ENCODE measurements at regions not wholly inside any gene's neighbourhood (a gene's known extent, or its start where the extent isn't known, plus 50 kb on each side); places are given as distances from the start of the nearest gene placed in this dataset.

DNA sequence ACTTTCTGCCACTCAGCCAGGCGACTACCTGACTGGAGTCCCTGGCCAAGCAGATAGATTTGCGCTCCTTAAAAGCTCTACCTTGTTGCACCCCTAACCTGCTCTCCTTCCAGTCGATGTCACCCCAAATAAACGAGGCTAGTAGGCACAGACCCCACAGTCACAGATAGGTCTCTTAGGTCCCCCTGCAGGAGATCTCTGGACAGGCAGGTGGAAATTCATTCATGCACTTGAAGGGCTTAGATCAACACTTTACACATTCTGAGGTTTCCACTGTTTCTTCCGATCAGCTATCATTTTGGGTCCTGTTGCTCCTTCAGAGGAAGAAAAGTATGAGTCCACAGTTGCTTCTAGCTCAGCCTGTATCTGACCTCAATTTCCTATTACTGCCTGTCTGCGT is 272.6 kb upstream of the FMN2 start:
- CTCF ChIA-PET: interaction anchor here (0.5 to 2.1 kb wide), 7 partner anchors 8 to 866 kb away, joined by 3 to 11 read pairs (median 3); no protein-coding TSS in a partner anchor
- H3K4me3 Mint-ChIP-seq: no peak overlapping the region
- DNase-seq (ENCODE audit: low spot score): peak; percentile 38
- H3K4me1 Mint-ChIP-seq: peaks cover 36% of the 10 kb centered on the region
- no peaks in the 10 kb centered on the region for H3K36me3 Mint-ChIP-seq
- no peak overlapping the region for H3K27ac Mint-ChIP-seq
- no peaks in the 10 kb centered on the region for H3K27me3 Mint-ChIP-seq (ENCODE audit: low read depth)
- no peaks in the 10 kb centered on the region for H3K9me3 Mint-ChIP-seq
- peak; percentile 32 for ATAC-seq
- POLR2A ChIA-PET: no interaction called here
- TF ChIP-seq, protein P1, sequence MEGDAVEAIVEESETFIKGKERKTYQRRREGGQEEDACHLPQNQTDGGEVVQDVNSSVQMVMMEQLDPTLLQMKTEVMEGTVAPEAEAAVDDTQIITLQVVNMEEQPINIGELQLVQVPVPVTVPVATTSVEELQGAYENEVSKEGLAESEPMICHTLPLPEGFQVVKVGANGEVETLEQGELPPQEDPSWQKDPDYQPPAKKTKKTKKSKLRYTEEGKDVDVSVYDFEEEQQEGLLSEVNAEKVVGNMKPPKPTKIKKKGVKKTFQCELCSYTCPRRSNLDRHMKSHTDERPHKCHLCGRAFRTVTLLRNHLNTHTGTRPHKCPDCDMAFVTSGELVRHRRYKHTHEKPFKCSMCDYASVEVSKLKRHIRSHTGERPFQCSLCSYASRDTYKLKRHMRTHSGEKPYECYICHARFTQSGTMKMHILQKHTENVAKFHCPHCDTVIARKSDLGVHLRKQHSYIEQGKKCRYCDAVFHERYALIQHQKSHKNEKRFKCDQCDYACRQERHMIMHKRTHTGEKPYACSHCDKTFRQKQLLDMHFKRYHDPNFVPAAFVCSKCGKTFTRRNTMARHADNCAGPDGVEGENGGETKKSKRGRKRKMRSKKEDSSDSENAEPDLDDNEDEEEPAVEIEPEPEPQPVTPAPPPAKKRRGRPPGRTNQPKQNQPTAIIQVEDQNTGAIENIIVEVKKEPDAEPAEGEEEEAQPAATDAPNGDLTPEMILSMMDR (IDR thresholded peaks at IDR 0.05): peak; percentile 53; the same call in 1 of the 2 replicates
- no peak for TF ChIP-seq NFATC4 (CRISPR knock-in tag; IDR thresholded peaks at IDR 0.05)

DNA sequence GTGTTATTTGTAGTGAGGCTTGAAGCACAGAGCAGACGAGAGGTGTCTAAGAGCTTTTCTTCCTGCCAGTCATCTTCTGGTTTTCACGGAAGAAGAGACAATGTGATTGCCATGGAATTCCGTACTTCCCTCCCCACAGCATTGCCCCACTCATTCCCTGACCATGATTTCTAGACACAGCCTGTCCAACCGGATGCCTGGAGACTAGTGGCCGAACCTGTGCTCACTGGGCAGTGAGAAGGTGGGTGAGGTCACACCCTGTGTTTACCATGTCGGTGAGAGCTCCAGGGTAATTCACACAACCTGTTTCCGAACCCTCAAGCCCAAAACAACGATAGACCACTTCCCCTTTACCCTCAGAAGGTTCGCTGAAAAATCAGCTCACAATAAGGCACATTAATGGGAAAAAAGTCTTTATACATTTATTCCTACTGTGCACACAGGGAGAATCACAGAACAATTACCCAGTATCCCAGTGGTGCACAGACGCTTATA is 271.9 kb upstream of the FMN2 start:
- CTCF ChIA-PET: interaction anchor here (0.5 to 2.1 kb wide), 3 partner anchors 9 to 866 kb away, joined by 3 to 11 read pairs (median 6); no protein-coding TSS in a partner anchor

More for the DNA sequence above, 271.9 kb upstream of the FMN2 start:
- POLR2A ChIA-PET: no interaction called here
- H3K4me3 Mint-ChIP-seq: no peak overlapping the region
- peaks cover 29% of the 10 kb centered on the region for H3K4me1 Mint-ChIP-seq
- no peaks in the 10 kb centered on the region for H3K36me3 Mint-ChIP-seq
- DNase-seq (ENCODE audit: low spot score) (no peak), ATAC-seq (no peak)
- no peaks in the 10 kb centered on the region for H3K9me3 Mint-ChIP-seq
- TF ChIP-seq, protein P2, sequence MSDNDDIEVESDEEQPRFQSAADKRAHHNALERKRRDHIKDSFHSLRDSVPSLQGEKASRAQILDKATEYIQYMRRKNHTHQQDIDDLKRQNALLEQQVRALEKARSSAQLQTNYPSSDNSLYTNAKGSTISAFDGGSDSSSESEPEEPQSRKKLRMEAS (CRISPR knock-in tag; IDR thresholded peaks at IDR 0.05): no peak
- TF ChIP-seq MYBL2 (CRISPR knock-in tag; IDR thresholded peaks at IDR 0.05): no peak
- TF ChIP-seq, protein P3, sequence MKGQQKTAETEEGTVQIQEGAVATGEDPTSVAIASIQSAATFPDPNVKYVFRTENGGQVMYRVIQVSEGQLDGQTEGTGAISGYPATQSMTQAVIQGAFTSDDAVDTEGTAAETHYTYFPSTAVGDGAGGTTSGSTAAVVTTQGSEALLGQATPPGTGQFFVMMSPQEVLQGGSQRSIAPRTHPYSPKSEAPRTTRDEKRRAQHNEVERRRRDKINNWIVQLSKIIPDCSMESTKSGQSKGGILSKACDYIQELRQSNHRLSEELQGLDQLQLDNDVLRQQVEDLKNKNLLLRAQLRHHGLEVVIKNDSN (CRISPR knock-in tag; IDR thresholded peaks at IDR 0.05): no peak
- no peak for TF ChIP-seq NR3C1 (CRISPR knock-in tag; conservative IDR thresholded peaks at IDR 0.05; ENCODE audit: low read depth)
- TF ChIP-seq, protein P4, sequence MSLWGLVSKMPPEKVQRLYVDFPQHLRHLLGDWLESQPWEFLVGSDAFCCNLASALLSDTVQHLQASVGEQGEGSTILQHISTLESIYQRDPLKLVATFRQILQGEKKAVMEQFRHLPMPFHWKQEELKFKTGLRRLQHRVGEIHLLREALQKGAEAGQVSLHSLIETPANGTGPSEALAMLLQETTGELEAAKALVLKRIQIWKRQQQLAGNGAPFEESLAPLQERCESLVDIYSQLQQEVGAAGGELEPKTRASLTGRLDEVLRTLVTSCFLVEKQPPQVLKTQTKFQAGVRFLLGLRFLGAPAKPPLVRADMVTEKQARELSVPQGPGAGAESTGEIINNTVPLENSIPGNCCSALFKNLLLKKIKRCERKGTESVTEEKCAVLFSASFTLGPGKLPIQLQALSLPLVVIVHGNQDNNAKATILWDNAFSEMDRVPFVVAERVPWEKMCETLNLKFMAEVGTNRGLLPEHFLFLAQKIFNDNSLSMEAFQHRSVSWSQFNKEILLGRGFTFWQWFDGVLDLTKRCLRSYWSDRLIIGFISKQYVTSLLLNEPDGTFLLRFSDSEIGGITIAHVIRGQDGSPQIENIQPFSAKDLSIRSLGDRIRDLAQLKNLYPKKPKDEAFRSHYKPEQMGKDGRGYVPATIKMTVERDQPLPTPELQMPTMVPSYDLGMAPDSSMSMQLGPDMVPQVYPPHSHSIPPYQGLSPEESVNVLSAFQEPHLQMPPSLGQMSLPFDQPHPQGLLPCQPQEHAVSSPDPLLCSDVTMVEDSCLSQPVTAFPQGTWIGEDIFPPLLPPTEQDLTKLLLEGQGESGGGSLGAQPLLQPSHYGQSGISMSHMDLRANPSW (CRISPR knock-in tag; conservative IDR thresholded peaks at IDR 0.05; ENCODE audit: low read depth): no peak
- TF ChIP-seq NFATC4 (CRISPR knock-in tag; IDR thresholded peaks at IDR 0.05): no peak
- no peak for TF ChIP-seq TEAD4 (CRISPR knock-in tag; IDR thresholded peaks at IDR 0.05)
- TF ChIP-seq, protein P5, sequence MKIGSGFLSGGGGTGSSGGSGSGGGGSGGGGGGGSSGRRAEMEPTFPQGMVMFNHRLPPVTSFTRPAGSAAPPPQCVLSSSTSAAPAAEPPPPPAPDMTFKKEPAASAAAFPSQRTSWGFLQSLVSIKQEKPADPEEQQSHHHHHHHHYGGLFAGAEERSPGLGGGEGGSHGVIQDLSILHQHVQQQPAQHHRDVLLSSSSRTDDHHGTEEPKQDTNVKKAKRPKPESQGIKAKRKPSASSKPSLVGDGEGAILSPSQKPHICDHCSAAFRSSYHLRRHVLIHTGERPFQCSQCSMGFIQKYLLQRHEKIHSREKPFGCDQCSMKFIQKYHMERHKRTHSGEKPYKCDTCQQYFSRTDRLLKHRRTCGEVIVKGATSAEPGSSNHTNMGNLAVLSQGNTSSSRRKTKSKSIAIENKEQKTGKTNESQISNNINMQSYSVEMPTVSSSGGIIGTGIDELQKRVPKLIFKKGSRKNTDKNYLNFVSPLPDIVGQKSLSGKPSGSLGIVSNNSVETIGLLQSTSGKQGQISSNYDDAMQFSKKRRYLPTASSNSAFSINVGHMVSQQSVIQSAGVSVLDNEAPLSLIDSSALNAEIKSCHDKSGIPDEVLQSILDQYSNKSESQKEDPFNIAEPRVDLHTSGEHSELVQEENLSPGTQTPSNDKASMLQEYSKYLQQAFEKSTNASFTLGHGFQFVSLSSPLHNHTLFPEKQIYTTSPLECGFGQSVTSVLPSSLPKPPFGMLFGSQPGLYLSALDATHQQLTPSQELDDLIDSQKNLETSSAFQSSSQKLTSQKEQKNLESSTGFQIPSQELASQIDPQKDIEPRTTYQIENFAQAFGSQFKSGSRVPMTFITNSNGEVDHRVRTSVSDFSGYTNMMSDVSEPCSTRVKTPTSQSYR (CRISPR knock-in tag; IDR thresholded peaks at IDR 0.05): no peak
- TF ChIP-seq, protein P6, sequence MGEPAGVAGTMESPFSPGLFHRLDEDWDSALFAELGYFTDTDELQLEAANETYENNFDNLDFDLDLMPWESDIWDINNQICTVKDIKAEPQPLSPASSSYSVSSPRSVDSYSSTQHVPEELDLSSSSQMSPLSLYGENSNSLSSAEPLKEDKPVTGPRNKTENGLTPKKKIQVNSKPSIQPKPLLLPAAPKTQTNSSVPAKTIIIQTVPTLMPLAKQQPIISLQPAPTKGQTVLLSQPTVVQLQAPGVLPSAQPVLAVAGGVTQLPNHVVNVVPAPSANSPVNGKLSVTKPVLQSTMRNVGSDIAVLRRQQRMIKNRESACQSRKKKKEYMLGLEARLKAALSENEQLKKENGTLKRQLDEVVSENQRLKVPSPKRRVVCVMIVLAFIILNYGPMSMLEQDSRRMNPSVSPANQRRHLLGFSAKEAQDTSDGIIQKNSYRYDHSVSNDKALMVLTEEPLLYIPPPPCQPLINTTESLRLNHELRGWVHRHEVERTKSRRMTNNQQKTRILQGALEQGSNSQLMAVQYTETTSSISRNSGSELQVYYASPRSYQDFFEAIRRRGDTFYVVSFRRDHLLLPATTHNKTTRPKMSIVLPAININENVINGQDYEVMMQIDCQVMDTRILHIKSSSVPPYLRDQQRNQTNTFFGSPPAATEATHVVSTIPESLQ (CRISPR knock-in tag; IDR thresholded peaks at IDR 0.05): no peak
- no peak for TF ChIP-seq ZNF121 (CRISPR knock-in tag; IDR thresholded peaks at IDR 0.05)
- TF ChIP-seq, protein P7, sequence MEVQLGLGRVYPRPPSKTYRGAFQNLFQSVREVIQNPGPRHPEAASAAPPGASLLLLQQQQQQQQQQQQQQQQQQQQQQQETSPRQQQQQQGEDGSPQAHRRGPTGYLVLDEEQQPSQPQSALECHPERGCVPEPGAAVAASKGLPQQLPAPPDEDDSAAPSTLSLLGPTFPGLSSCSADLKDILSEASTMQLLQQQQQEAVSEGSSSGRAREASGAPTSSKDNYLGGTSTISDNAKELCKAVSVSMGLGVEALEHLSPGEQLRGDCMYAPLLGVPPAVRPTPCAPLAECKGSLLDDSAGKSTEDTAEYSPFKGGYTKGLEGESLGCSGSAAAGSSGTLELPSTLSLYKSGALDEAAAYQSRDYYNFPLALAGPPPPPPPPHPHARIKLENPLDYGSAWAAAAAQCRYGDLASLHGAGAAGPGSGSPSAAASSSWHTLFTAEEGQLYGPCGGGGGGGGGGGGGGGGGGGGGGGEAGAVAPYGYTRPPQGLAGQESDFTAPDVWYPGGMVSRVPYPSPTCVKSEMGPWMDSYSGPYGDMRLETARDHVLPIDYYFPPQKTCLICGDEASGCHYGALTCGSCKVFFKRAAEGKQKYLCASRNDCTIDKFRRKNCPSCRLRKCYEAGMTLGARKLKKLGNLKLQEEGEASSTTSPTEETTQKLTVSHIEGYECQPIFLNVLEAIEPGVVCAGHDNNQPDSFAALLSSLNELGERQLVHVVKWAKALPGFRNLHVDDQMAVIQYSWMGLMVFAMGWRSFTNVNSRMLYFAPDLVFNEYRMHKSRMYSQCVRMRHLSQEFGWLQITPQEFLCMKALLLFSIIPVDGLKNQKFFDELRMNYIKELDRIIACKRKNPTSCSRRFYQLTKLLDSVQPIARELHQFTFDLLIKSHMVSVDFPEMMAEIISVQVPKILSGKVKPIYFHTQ (CRISPR knock-in tag; IDR thresholded peaks at IDR 0.05): no peak
- TF ChIP-seq, protein P8, sequence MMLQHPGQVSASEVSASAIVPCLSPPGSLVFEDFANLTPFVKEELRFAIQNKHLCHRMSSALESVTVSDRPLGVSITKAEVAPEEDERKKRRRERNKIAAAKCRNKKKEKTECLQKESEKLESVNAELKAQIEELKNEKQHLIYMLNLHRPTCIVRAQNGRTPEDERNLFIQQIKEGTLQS (CRISPR knock-in tag; conservative IDR thresholded peaks at IDR 0.05): no peak
- TF ChIP-seq, protein P9, sequence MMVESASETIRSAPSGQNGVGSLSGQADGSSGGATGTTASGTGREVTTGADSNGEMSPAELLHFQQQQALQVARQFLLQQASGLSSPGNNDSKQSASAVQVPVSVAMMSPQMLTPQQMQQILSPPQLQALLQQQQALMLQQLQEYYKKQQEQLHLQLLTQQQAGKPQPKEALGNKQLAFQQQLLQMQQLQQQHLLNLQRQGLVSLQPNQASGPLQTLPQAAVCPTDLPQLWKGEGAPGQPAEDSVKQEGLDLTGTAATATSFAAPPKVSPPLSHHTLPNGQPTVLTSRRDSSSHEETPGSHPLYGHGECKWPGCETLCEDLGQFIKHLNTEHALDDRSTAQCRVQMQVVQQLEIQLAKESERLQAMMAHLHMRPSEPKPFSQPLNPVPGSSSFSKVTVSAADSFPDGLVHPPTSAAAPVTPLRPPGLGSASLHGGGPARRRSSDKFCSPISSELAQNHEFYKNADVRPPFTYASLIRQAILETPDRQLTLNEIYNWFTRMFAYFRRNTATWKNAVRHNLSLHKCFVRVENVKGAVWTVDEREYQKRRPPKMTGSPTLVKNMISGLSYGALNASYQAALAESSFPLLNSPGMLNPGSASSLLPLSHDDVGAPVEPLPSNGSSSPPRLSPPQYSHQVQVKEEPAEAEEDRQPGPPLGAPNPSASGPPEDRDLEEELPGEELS (CRISPR knock-in tag; IDR thresholded peaks at IDR 0.05): no peak
- TF ChIP-seq, protein P10, sequence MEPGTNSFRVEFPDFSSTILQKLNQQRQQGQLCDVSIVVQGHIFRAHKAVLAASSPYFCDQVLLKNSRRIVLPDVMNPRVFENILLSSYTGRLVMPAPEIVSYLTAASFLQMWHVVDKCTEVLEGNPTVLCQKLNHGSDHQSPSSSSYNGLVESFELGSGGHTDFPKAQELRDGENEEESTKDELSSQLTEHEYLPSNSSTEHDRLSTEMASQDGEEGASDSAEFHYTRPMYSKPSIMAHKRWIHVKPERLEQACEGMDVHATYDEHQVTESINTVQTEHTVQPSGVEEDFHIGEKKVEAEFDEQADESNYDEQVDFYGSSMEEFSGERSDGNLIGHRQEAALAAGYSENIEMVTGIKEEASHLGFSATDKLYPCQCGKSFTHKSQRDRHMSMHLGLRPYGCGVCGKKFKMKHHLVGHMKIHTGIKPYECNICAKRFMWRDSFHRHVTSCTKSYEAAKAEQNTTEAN (CRISPR knock-in tag; IDR thresholded peaks at IDR 0.05): no peak
- no peaks in the 10 kb centered on the region for H3K27me3 Mint-ChIP-seq (ENCODE audit: low read depth)
- no peak overlapping the region for H3K27ac Mint-ChIP-seq

Measured in WTC11 (cell line).